Cardiac muscle cell (in vitro differentiated cells and primary cell): ENCODE measurements at regions not wholly inside any gene's neighbourhood (a gene's known extent, or its start where the extent isn't known, plus 50 kb on each side); places are given as distances from the start of the nearest gene placed in this dataset.
"Not testable (repeated sequence)": the region's sequence is repeated elsewhere in the genome, so short reads cannot be mapped to it uniquely, and the experiment has no call there.

ENCODE experiments used
- DNase-seq, 2 donors: peaks; one replicate each; pipeline versions ENCODE4 v3.0.0 to v3.0.0-alpha.2; 2010 to 2017; ENCODE audit warnings: low read depth in 1 of 2, low spot score in 1 of 2
- H3K27ac ChIP-seq: fragments of 200-600 bp; sonication (generic); 2 replicates; pipeline ENCODE4 v1.5.1; 2016
- H3K27me3 ChIP-seq: fragments of 200-600 bp; sonication (generic); 2 replicates; pipeline ENCODE4 v1.6.0; 2016; ENCODE audit warnings: control low read depth
- H3K36me3 ChIP-seq: fragments of 200-600 bp; sonication (generic); 2 replicates; pipeline ENCODE4 v1.5.1; 2016; ENCODE audit warnings: control low read depth
- H3K4me1 ChIP-seq: fragments of 200-600 bp; sonication (generic); 2 replicates; pipeline ENCODE4 v1.8.1; 2017; ENCODE audit warnings: low read depth, mild to moderate bottlenecking, mixed run types
- H3K4me3 ChIP-seq: fragments of 200-600 bp; sonication (generic); 2 replicates; pipeline ENCODE4 v1.5.1; 2016; ENCODE audit warnings: mild to moderate bottlenecking
- H3K9me3 ChIP-seq: fragments of 200-600 bp; sonication (generic); 2 replicates; pipeline ENCODE4 v1.5.1; 2017; ENCODE audit warnings: low read depth, mild to moderate bottlenecking, control low read depth
- CTCF ChIP-seq: IDR thresholded peaks from 2 replicates; pipeline ENCODE4 v1.5.1; 2012; ENCODE audit warnings: low read depth, mild to moderate bottlenecking, low read length

GRCh38 chr4:160082432-160083207 lies 979.7 kb downstream of the RAPGEF2 start:
- DNase-seq, result no peak
- H3K4me3 ChIP-seq, result no peak overlapping the region
- H3K36me3 ChIP-seq, result no peaks in the 10 kb centered on the region
- TF ChIP-seq CTCF, result no peak
- no peaks in the 10 kb centered on the region for H3K27me3 ChIP-seq
- H3K27ac ChIP-seq, result no peak overlapping the region
- no peaks in the 10 kb centered on the region for H3K4me1 ChIP-seq
- no peaks in the 10 kb centered on the region for H3K9me3 ChIP-seq

GRCh38 chr4:160091631-160092030 lies 988.8 kb downstream of the RAPGEF2 start:
- no peak for DNase-seq
- Histone ChIP-seq H3K27me3 (no peaks in the 10 kb centered on the region), H3K27ac (no peak overlapping the region), H3K9me3 (no peaks in the 10 kb centered on the region), H3K4me3 (no peak overlapping the region), H3K4me1 (no peaks in the 10 kb centered on the region), H3K36me3 (no peaks in the 10 kb centered on the region)
- TF ChIP-seq CTCF, result no peak

GRCh38 chr4:160100316-160100715 lies 997.4 kb downstream of the RAPGEF2 start:
- H3K36me3 ChIP-seq, result no peaks in the 10 kb centered on the region
- no peaks in the 10 kb centered on the region for H3K4me1 ChIP-seq
- DNase-seq, result no peak
- H3K4me3 ChIP-seq, result no peak overlapping the region
- no peak overlapping the region for H3K27ac ChIP-seq
- no peaks in the 10 kb centered on the region for H3K27me3 ChIP-seq
- H3K9me3 ChIP-seq, result no peaks in the 10 kb centered on the region
- TF ChIP-seq CTCF, result no peak

- no peak for DNase-seq
- H3K27me3 ChIP-seq, result no peaks in the 10 kb centered on the region
- H3K9me3 ChIP-seq, result no peaks in the 10 kb centered on the region
- no peak overlapping the region for H3K27ac ChIP-seq
- H3K4me1 ChIP-seq, result no peaks in the 10 kb centered on the region
- no peaks in the 10 kb centered on the region for H3K36me3 ChIP-seq
- TF ChIP-seq CTCF, result no peak
- H3K4me3 ChIP-seq, result no peak overlapping the region
Measured at GRCh38 chr4:160110891-160111290, 1008.0 kb downstream of the RAPGEF2 start.

GRCh38 chr4:160117686-160118085 lies 1014.8 kb downstream of the RAPGEF2 start:
- Histone ChIP-seq H3K9me3 (no peaks in the 10 kb centered on the region), H3K27me3 (no peaks in the 10 kb centered on the region), H3K4me1 (no peaks in the 10 kb centered on the region), H3K27ac (no peak overlapping the region), H3K36me3 (no peaks in the 10 kb centered on the region), H3K4me3 (no peak overlapping the region)
- DNase-seq, result no peak
- no peak for TF ChIP-seq CTCF

- H3K9me3 ChIP-seq, H3K4me1 ChIP-seq, H3K27ac ChIP-seq, H3K4me3 ChIP-seq, H3K36me3 ChIP-seq, H3K27me3 ChIP-seq, DNase-seq: not testable (repeated sequence)
Measured at GRCh38 chr4:160125576-160126287, 1022.9 kb downstream of the RAPGEF2 start.
